K562 (cell line): ENCODE measurements at regions not wholly inside any gene's neighbourhood (a gene's known extent, or its start where the extent isn't known, plus 50 kb on each side); places are given as distances from the start of the nearest gene placed in this dataset.

ENCODE experiments used
- ATAC-seq: fragments of 200-7000 bp; cut with Tn5 transposase; 3 replicates; pipeline ENCODE4 v1.9.1; 2020; ENCODE audit warnings: moderate library complexity
- BruUV-seq: library from RNA; stranded (reverse); fragments of 400-500 nt; replicated peaks from 2 replicates; lab custom pipeline; 2021; lab: Mats Ljungman, UMichigan
- CTCF ChIA-PET: fragments of 300-600 bp; formaldehyde crosslinking; extraction: SDS; loops from one replicate; lab custom pipeline; 2021; ENCODE audit warnings: low intra/inter-chr PET ratio; lab: Yijun Ruan, JAX
- POLR2A ChIA-PET: fragments of 300-600, 350-650 bp; sonication (Branson Sonifier 250); formaldehyde crosslinking; extraction: SDS; loops from one replicate; lab custom pipeline; 2021; ENCODE audit warnings: antibody characterized with exemption, inconsistent platforms; lab: Yijun Ruan, JAX
- DNase-seq, 4 experiments: peaks; one replicate each; pipeline versions ENCODE4 v3.0.0 to v3.0.0-alpha.2; 2011 to 2018; ENCODE audit warnings: low spot score in 3 of 4, mixed read lengths in 3 of 4; ENCODE audit errors: extremely low read depth in 1 of 4
- FAIRE-seq: peaks from 2 replicates; lab custom pipeline; 2011; peaks lifted over from hg19 to GRCh38; lab: Jason Lieb, UNC
- H2AFZ ChIP-seq: 2 replicates; pipeline ENCODE4 v1.6.0; 2011; ENCODE audit warnings: low read depth, low read length, control low read depth, inconsistent platforms
- H3K27ac ChIP-seq: fragments of 200-600 bp; 3 replicates; pipeline ENCODE4 v1.8.0; 2011; ENCODE audit warnings: low read depth, mild to moderate bottlenecking, control low read depth, inconsistent platforms, low read length, moderate library complexity, mixed read lengths; ENCODE audit errors: extremely low read depth
- H3K27me3 ChIP-seq, 2 experiments: fragments of 300-600 bp in 1 of 2; 2 replicates in 1 of 2; 3 replicates in 1 of 2; pipeline versions ENCODE4 v1.6.0 to v1.8.0; 2011; ENCODE audit warnings: inconsistent platforms in 2 of 2, low read length in 2 of 2, mild to moderate bottlenecking in 1 of 2, mixed read lengths in 1 of 2, moderate library complexity in 1 of 2; ENCODE audit not compliant: control insufficient read depth in 2 of 2, insufficient read depth in 2 of 2
- H3K36me3 ChIP-seq: fragments of 300-600 bp; 3 replicates; pipeline ENCODE4 v1.8.0; 2011; ENCODE audit warnings: mild to moderate bottlenecking, low read length, inconsistent platforms; ENCODE audit not compliant: control insufficient read depth, insufficient read depth
- H3K4me1 ChIP-seq, 2 experiments: fragments of 200-600 bp in 1 of 2; replicated peaks in 1 of 2; 2 replicates in 1 of 2; 3 replicates in 1 of 2; pipeline versions ENCODE4 v1.5.1 to v1.8.0; 2011; ENCODE audit warnings: inconsistent platforms in 2 of 2, low read length in 2 of 2, mild to moderate bottlenecking in 1 of 2, mixed read lengths in 1 of 2, moderate library complexity in 1 of 2; ENCODE audit not compliant: control insufficient read depth in 2 of 2, insufficient read depth in 2 of 2
- H3K4me2 ChIP-seq: 2 replicates; pipeline ENCODE4 v1.6.1; 2011; ENCODE audit warnings: low read length, control low read depth, inconsistent platforms, mixed read lengths; ENCODE audit not compliant: insufficient read depth
- H3K4me3 ChIP-seq: fragments of 200-600 bp; sonication (generic), shearing (Covaris generic); 2 replicates; pipeline ENCODE4 v1.5.1; 2016; ENCODE audit warnings: control low read depth, inconsistent platforms
- H3K79me2 ChIP-seq: fragments of 200-600 bp; 3 replicates; pipeline ENCODE4 v1.8.0; 2011; ENCODE audit warnings: low read length, inconsistent platforms; ENCODE audit not compliant: control insufficient read depth, insufficient read depth
- H3K9ac ChIP-seq, 2 experiments: 2 replicates each; pipeline versions ENCODE4 v1.6.0 to v1.6.1; 2011; ENCODE audit warnings: low read depth in 2 of 2, low read length in 2 of 2, control low read depth in 1 of 2, inconsistent platforms in 1 of 2, mild to moderate bottlenecking in 1 of 2, mixed read lengths in 1 of 2; ENCODE audit not compliant: insufficient read depth in 1 of 2
- H3K9me1 ChIP-seq: one replicate; pipeline ENCODE4 v1.6.0; 2011; ENCODE audit warnings: inconsistent platforms, mild to moderate bottlenecking, low read length, moderate library complexity; ENCODE audit not compliant: control insufficient read depth, insufficient read depth
- H3K9me3 ChIP-seq: replicated peaks from 2 replicates; pipeline ENCODE4 v1.5.1; 2011; ENCODE audit warnings: low read depth, low read length, inconsistent platforms; ENCODE audit not compliant: control insufficient read depth, insufficient read depth
- H4K20me1 ChIP-seq: replicated peaks from 2 replicates; pipeline ENCODE4 v1.6.1; 2011; ENCODE audit warnings: low read length, inconsistent platforms, mixed read lengths; ENCODE audit not compliant: control insufficient read depth, insufficient read depth
- C11orf30 ChIP-seq: fragments of 450-650 bp; IDR thresholded peaks from 2 replicates; pipeline ENCODE4 v1.6.1; 2016; ENCODE audit warnings: low read depth, mild to moderate bottlenecking
- CAMTA2 ChIP-seq: fragments of 250-450 bp; sonication (Bioruptor Pico); conservative IDR thresholded peaks from 2 replicates; pipeline ENCODE4 v1.5.1; 2022
- CSDE1 ChIP-seq, 2 experiments: fragments of 450-650 bp; IDR thresholded peaks; 2 replicates each; pipeline ENCODE4 v1.6.1; 2016; ENCODE audit warnings: mild to moderate bottlenecking in 1 of 2
- FOS ChIP-seq: IDR thresholded peaks from 3 replicates; pipeline ENCODE4 v1.6.1; 2011; ENCODE audit not compliant: insufficient read length; ENCODE audit errors: extremely low read depth
- GABPB1 ChIP-seq: sonication (generic); formaldehyde crosslinking; IDR thresholded peaks from 2 replicates; pipeline ENCODE4 v1.8.0; 2022; ENCODE audit warnings: mild to moderate bottlenecking, missing genetic modification reagents
- POLR2AphosphoS2 ChIP-seq: IDR thresholded peaks from 2 replicates; pipeline ENCODE4 v1.6.1; 2012; ENCODE audit warnings: low read length, improper control_type of control experiment
- STAT6 ChIP-seq: sonication (generic); formaldehyde crosslinking; IDR thresholded peaks from 2 replicates; pipeline ENCODE4 v1.8.1; 2023; ENCODE audit warnings: mild to moderate bottlenecking, missing genetic modification reagents
- UBTF ChIP-seq, 2 experiments: IDR thresholded peaks; 2 replicates each; pipeline ENCODE4 v1.6.1; 2012; ENCODE audit warnings: improper control_type of control experiment in 2 of 2, low read depth in 2 of 2, low read length in 2 of 2, borderline replicate concordance in 1 of 2
- XRCC3 ChIP-seq: fragments of 450-650 bp; IDR thresholded peaks from 2 replicates; pipeline ENCODE4 v1.6.1; 2017; ENCODE audit warnings: mild to moderate bottlenecking, moderate library complexity
- ZBTB7A ChIP-seq: IDR thresholded peaks from 2 replicates; pipeline ENCODE4 v1.6.1; 2011; ENCODE audit warnings: low read depth, mild to moderate bottlenecking, low read length, moderate library complexity, borderline replicate concordance; ENCODE audit not compliant: control insufficient read depth
- ZFPM2 ChIP-seq: fragments of 250-450 bp; sonication (Bioruptor Pico); IDR thresholded peaks from 2 replicates; pipeline ENCODE4 v1.5.1; 2022; ENCODE audit warnings: mild to moderate bottlenecking
- ZKSCAN3 ChIP-seq: fragments of 250-450 bp; sonication (Bioruptor Pico); IDR thresholded peaks from 2 replicates; pipeline ENCODE4 v1.4.0; 2020
- ZNF146 ChIP-seq: IDR thresholded peaks from one replicate; pipeline ENCODE4 v1.6.1; 2018; ENCODE audit warnings: missing compliant biosample characterization; ENCODE audit not compliant: unreplicated experiment
- ZNF584 ChIP-seq: fragments of 200-800 bp; sonication (Bioruptor generic); IDR thresholded peaks from 2 replicates; pipeline ENCODE4 v1.6.1; 2016; ENCODE audit warnings: low read depth, mild to moderate bottlenecking, missing genetic modification characterization, missing compliant biosample characterization
- WGBS: fragments of 100-300 bp; shearing (Covaris generic); methylation state at CpG from one replicate; pipeline ENCODE4 v1.1.6; 2016; ENCODE audit warnings: low coverage, mixed read lengths; ENCODE audit not compliant: insufficient coverage; ENCODE audit errors: missing lambda C conversion rate; 5-methylcytosine and 5-hydroxymethylcytosine counted together
- in situ Hi-C: fragments of 300-500 bp; cut with MboI; formaldehyde crosslinking; loops from 4 replicates; pipeline ENCODE4 v1.15.0; 2018; ENCODE audit warnings: inconsistent platforms, mixed read lengths
- intact Hi-C: fragments of 100-400 bp; cut with micrococcal nuclease; formaldehyde crosslinking; loops from 2 replicates; pipeline ENCODE4 v1.14.2; 2022
- TF ChIP-seq, protein P1 (sequence below): fragments of 450-650 bp; IDR thresholded peaks from 2 replicates; pipeline ENCODE4 v1.6.1; 2016; ENCODE audit warnings: missing biosample characterization, missing genetic modification characterization
- TF ChIP-seq, protein P2 (sequence below): IDR thresholded peaks from 2 replicates; pipeline ENCODE4 v1.6.1; 2011; ENCODE audit not compliant: insufficient read length; ENCODE audit errors: extremely low read depth

DNA sequence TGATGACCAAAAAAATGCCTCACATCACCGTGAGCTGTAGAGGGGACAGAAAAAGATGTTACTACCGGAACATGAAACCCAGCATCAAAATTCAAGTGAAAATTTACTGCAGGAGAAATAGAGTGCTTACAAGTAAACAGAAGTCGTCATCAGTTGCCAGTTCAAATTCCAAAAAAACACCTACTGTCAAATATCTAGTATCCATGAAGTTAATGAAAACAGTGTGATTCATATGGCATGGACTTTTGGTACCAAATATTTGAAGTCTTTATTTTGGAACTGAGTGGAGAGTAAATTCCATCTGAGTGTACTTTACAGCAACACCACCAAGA, 388.9 kb upstream of the SPOCK3 start:
- 0% methylated on average over 3 of the region's 3 CpGs for WGBS
- in situ Hi-C loops, result no loop called here
- Histone ChIP-seq H4K20me1 (no peaks in the 10 kb centered on the region), H3K36me3 (no peaks in the 10 kb centered on the region), H3K4me3 (no peak overlapping the region), H3K9ac (no peak overlapping the region), H3K79me2 (no peaks in the 10 kb centered on the region), H3K9me3 (no peaks in the 10 kb centered on the region; the same call in 1 of the 2 replicates), H3K9me1 (no peaks in the 10 kb centered on the region), H3K27ac (no peak overlapping the region), H2AFZ (no peak overlapping the region), H3K27me3 (no peaks in the 10 kb centered on the region), H3K4me1 (no peaks in the 10 kb centered on the region), H3K4me2 (no peak overlapping the region)
- POLR2A ChIA-PET, result no interaction called here
- intact Hi-C loops, result loop anchor here (5.0 to 10.0 kb wide), 2 partner anchors 452 to 1456 kb away; no protein-coding TSS in a partner anchor
- no peak for DNase-seq
- CTCF ChIA-PET, result no interaction called here
- no TSS peak for BruUV-seq
- FAIRE-seq, result no peak
- no peak for ATAC-seq
- TF ChIP-seq ZFPM2 (CRISPR knock-in tag) (no peak), C11orf30 (no peak), GABPB1 (CRISPR knock-in tag) (no peak), FOS (no peak), XRCC3 (no peak), UBTF (IDR thresholded peaks at IDR 0.05; ENCODE audit: borderline replicate concordance in 1 of 2, low read depth in 2 of 2, low read length in 2 of 2) (no peak), CSDE1 (IDR thresholded peaks at IDR 0.05) (no peak), STAT6 (no peak), ZBTB7A (no peak), ZNF584 (CRISPR knock-in tag) (no peak), POLR2AphosphoS2 (no peak), ZKSCAN3 (CRISPR knock-in tag) (no peak), ZNF146 (no peak), CAMTA2 (CRISPR knock-in tag) (no peak)
- TF ChIP-seq, protein P1, sequence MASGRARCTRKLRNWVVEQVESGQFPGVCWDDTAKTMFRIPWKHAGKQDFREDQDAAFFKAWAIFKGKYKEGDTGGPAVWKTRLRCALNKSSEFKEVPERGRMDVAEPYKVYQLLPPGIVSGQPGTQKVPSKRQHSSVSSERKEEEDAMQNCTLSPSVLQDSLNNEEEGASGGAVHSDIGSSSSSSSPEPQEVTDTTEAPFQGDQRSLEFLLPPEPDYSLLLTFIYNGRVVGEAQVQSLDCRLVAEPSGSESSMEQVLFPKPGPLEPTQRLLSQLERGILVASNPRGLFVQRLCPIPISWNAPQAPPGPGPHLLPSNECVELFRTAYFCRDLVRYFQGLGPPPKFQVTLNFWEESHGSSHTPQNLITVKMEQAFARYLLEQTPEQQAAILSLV (tag), result no peak
- TF ChIP-seq, protein P2, sequence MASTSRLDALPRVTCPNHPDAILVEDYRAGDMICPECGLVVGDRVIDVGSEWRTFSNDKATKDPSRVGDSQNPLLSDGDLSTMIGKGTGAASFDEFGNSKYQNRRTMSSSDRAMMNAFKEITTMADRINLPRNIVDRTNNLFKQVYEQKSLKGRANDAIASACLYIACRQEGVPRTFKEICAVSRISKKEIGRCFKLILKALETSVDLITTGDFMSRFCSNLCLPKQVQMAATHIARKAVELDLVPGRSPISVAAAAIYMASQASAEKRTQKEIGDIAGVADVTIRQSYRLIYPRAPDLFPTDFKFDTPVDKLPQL, result no peak
